GM12878 (cell line): ENCODE measurements at regions not wholly inside any gene's neighbourhood (a gene's known extent, or its start where the extent isn't known, plus 50 kb on each side); places are given as distances from the start of the nearest gene placed in this dataset.

Experiments
- CBFB ChIP-seq: IDR thresholded peaks from 2 replicates; pipeline ENCODE4 v1.6.1; 2016; ENCODE audit warnings: antibody characterized with exemption, low read depth
- CTCF ChIP-seq, 3 experiments: IDR thresholded peaks in 2 of 3; conservative IDR thresholded peaks in 1 of 3; 2 replicates each; pipeline ENCODE4 v1.5.1; 2011; ENCODE audit warnings: low read depth in 3 of 3, low read length in 3 of 3, mild to moderate bottlenecking in 3 of 3, control low read depth in 2 of 3, moderate library complexity in 2 of 3, inconsistent platforms in 1 of 3, mixed read lengths in 1 of 3; ENCODE audit not compliant: control insufficient read depth in 2 of 3, insufficient read depth in 1 of 3; ENCODE audit errors: extremely low read depth in 1 of 3
- SIN3A ChIP-seq: IDR thresholded peaks from 2 replicates; pipeline ENCODE4 v1.6.1; 2012; ENCODE audit warnings: low read depth, low read length, improper control_type of control experiment
- TF ChIP-seq, protein P1 (sequence below): IDR thresholded peaks from 2 replicates; pipeline ENCODE4 v1.6.1; 2012; ENCODE audit warnings: low read length, inconsistent platforms
- TF ChIP-seq, protein P2 (sequence below): fragments of 450-650 bp; IDR thresholded peaks from 2 replicates; pipeline ENCODE4 v1.6.1; 2017; ENCODE audit warnings: mild to moderate bottlenecking
- TF ChIP-seq, protein P3 (sequence below): IDR thresholded peaks from 2 replicates; pipeline ENCODE4 v1.6.1; 2012; ENCODE audit warnings: low read depth, low read length, improper control_type of control experiment

DNA sequence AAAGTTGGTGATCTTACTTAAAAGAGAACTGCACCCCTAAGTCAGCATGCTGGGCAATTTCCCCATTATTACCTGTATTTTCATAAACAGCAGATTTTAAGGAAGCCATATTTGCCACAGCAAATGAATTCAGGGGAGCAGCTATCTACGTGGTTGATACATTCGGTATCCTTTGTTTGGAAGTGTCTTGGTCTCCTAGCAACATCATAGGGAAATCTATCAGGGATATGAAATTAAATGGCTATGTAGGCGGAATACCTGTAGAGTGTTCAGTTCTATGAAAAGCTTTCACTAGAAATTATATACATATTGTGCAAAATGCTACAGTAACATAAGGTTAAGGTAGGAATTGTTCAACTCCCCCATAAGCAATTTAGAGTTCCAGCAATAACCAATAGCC, 157.2 kb upstream of the EMCN start:
- TF ChIP-seq, protein P1, sequence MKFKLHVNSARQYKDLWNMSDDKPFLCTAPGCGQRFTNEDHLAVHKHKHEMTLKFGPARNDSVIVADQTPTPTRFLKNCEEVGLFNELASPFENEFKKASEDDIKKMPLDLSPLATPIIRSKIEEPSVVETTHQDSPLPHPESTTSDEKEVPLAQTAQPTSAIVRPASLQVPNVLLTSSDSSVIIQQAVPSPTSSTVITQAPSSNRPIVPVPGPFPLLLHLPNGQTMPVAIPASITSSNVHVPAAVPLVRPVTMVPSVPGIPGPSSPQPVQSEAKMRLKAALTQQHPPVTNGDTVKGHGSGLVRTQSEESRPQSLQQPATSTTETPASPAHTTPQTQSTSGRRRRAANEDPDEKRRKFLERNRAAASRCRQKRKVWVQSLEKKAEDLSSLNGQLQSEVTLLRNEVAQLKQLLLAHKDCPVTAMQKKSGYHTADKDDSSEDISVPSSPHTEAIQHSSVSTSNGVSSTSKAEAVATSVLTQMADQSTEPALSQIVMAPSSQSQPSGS: no peak
- TF ChIP-seq, protein P2, sequence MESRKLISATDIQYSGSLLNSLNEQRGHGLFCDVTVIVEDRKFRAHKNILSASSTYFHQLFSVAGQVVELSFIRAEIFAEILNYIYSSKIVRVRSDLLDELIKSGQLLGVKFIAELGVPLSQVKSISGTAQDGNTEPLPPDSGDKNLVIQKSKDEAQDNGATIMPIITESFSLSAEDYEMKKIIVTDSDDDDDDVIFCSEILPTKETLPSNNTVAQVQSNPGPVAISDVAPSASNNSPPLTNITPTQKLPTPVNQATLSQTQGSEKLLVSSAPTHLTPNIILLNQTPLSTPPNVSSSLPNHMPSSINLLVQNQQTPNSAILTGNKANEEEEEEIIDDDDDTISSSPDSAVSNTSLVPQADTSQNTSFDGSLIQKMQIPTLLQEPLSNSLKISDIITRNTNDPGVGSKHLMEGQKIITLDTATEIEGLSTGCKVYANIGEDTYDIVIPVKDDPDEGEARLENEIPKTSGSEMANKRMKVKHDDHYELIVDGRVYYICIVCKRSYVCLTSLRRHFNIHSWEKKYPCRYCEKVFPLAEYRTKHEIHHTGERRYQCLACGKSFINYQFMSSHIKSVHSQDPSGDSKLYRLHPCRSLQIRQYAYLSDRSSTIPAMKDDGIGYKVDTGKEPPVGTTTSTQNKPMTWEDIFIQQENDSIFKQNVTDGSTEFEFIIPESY: no peak
- TF ChIP-seq, protein P3, sequence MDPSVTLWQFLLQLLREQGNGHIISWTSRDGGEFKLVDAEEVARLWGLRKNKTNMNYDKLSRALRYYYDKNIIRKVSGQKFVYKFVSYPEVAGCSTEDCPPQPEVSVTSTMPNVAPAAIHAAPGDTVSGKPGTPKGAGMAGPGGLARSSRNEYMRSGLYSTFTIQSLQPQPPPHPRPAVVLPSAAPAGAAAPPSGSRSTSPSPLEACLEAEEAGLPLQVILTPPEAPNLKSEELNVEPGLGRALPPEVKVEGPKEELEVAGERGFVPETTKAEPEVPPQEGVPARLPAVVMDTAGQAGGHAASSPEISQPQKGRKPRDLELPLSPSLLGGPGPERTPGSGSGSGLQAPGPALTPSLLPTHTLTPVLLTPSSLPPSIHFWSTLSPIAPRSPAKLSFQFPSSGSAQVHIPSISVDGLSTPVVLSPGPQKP: no peak
- TF ChIP-seq CTCF (IDR thresholded peaks at IDR 0.05 in 2 of 3, conservative IDR thresholded peaks at IDR 0.05 in 1 of 3; ENCODE audit: control insufficient read depth in 2 of 3, extremely low read depth in 1 of 3, insufficient read depth in 1 of 3, low read depth in 3 of 3, low read length in 3 of 3) (no peak), CBFB (no peak), SIN3A (no peak)
